WTC11 (cell line): ENCODE measurements at regions not wholly inside any gene's neighbourhood (a gene's known extent, or its start where the extent isn't known, plus 50 kb on each side); places are given as distances from the start of the nearest gene placed in this dataset.

Experiments
- CTCF ChIP-seq: fragments of 200-600 bp; IDR thresholded peaks from 2 replicates; pipeline ENCODE4 v1.8.0; 2022; ENCODE audit warnings: antibody characterized with exemption
- EMX1 ChIP-seq: fragments of 250-450 bp; sonication (Bioruptor Pico); IDR thresholded peaks from 2 replicates; pipeline ENCODE4 v1.8.0; 2021; ENCODE audit warnings: mild to moderate bottlenecking
- TCF7 ChIP-seq: sonication (generic); formaldehyde crosslinking; IDR thresholded peaks from 2 replicates; pipeline ENCODE4 v1.8.0; 2022; ENCODE audit warnings: mild to moderate bottlenecking, low read depth, missing genetic modification reagents, moderate library complexity
- ZNF232 ChIP-seq: sonication (generic); formaldehyde crosslinking; IDR thresholded peaks from 2 replicates; pipeline ENCODE4 v1.8.0; 2022; ENCODE audit warnings: mild to moderate bottlenecking, missing genetic modification reagents
- TF ChIP-seq, protein P1 (sequence below): sonication (generic); formaldehyde crosslinking; IDR thresholded peaks from 2 replicates; pipeline ENCODE4 v1.8.0; 2022; ENCODE audit warnings: mild to moderate bottlenecking, missing genetic modification reagents
- TF ChIP-seq, protein P2 (sequence below): sonication (generic); formaldehyde crosslinking; IDR thresholded peaks from 2 replicates; pipeline ENCODE4 v1.8.1; 2023; ENCODE audit warnings: mild to moderate bottlenecking, missing genetic modification reagents, moderate library complexity
- TF ChIP-seq, protein P3 (sequence below): sonication (generic); formaldehyde crosslinking; IDR thresholded peaks from 2 replicates; pipeline ENCODE4 v1.8.0; 2022; ENCODE audit warnings: mild to moderate bottlenecking, missing genetic modification reagents

DNA sequence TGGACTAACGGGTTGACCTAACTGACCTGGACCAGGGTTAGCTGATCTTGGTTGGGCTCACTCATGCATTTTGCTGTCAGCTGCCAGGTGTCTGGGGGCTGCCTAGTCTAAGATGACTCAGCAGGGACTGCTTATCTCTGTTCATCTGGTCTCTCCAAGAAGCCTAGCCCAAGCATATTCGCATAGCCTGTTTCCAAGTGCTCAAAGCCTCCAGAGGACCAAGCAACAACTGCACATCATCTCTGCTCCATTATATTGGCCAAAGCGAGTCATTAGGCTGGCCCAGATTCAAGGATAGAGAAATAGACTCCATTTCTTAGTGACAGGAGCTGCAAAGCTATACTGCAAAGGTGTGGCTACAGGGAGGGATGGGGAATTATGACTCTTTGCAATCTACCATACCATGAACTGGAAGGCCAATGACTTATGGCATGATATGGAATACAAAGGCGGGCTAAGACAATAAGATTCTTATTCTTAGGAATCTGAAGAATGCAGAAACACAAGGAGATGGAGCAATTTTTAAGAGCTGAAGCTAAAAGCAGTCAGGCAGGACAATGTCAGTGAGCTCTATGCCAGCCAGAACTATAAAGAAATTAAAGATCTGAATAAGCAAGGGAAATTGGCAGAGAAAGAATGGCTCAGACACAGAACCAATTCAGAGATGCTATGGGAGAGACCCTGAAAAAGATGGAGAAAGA is 194.6 kb upstream of the FSCB start:
- TF ChIP-seq CTCF: no peak
- no peak for TF ChIP-seq ZNF232 (CRISPR knock-in tag)
- TF ChIP-seq, protein P1, sequence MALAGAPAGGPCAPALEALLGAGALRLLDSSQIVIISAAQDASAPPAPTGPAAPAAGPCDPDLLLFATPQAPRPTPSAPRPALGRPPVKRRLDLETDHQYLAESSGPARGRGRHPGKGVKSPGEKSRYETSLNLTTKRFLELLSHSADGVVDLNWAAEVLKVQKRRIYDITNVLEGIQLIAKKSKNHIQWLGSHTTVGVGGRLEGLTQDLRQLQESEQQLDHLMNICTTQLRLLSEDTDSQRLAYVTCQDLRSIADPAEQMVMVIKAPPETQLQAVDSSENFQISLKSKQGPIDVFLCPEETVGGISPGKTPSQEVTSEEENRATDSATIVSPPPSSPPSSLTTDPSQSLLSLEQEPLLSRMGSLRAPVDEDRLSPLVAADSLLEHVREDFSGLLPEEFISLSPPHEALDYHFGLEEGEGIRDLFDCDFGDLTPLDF (CRISPR knock-in tag): no peak
- no peak for TF ChIP-seq TCF7 (CRISPR knock-in tag)
- TF ChIP-seq, protein P2, sequence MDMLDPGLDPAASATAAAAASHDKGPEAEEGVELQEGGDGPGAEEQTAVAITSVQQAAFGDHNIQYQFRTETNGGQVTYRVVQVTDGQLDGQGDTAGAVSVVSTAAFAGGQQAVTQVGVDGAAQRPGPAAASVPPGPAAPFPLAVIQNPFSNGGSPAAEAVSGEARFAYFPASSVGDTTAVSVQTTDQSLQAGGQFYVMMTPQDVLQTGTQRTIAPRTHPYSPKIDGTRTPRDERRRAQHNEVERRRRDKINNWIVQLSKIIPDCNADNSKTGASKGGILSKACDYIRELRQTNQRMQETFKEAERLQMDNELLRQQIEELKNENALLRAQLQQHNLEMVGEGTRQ (CRISPR knock-in tag): no peak
- TF ChIP-seq, protein P3, sequence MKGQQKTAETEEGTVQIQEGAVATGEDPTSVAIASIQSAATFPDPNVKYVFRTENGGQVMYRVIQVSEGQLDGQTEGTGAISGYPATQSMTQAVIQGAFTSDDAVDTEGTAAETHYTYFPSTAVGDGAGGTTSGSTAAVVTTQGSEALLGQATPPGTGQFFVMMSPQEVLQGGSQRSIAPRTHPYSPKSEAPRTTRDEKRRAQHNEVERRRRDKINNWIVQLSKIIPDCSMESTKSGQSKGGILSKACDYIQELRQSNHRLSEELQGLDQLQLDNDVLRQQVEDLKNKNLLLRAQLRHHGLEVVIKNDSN (CRISPR knock-in tag): no peak
- TF ChIP-seq EMX1 (CRISPR knock-in tag): no peak
